Dedifferentiated amniotic fluid mesenchymal stem cell (primary cell): ENCODE measurements at regions not wholly inside any gene's neighbourhood (a gene's known extent, or its start where the extent isn't known, plus 50 kb on each side); places are given as distances from the start of the nearest gene placed in this dataset.

ENCODE experiments used
- DNase-seq: peaks from one replicate; pipeline ENCODE4 v3.0.0-alpha.2; 2016; ENCODE audit errors: extremely low spot score

- DNase-seq, result no peak
Measured at GRCh38 chrY:26408671-26409328, 786.9 kb downstream of the CDY1 start.

GRCh38 chrY:26409329-26409712 lies 787.4 kb downstream of the CDY1 start:
- DNase-seq, result no peak
